Head of caudate nucleus (tissue), 42 donors: ENCODE measurements at regions not wholly inside any gene's neighbourhood (a gene's known extent, or its start where the extent isn't known, plus 50 kb on each side); places are given as distances from the start of the nearest gene placed in this dataset.

Source experiments
- DNase-seq, 42 donors: peaks; one replicate each; pipeline versions ENCODE4 v3.0.0 to v3.0.0-alpha.2; 2020 to 2021; ENCODE audit warnings: mixed read lengths in 7 of 42
- intact Hi-C: fragments of 100-400 bp; cut with DNase I; formaldehyde crosslinking; loops from one replicate; pipeline ENCODE4 v1.15.0; 2022

DNA sequence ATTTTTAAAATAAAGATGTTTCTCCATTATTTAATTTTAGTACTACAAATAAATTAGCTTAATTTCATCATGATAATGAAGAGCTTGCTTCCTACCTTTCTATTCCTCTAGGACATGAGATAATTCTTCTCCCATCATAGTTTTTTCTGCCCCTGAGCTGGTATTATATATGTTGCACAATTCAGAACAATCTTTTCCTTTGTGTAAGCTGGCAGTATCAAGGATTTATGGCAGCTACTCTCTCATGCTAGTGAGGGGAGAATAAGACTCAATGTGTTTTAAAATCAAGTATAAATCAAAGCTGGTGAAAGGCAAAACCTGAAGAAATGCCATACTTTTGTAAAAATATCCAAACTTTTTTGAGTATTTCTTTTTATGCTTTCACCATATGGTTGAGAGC lies 1405.3 kb downstream of the SI start:
- intact Hi-C loops, result no loop called here
- no peak for DNase-seq

DNA sequence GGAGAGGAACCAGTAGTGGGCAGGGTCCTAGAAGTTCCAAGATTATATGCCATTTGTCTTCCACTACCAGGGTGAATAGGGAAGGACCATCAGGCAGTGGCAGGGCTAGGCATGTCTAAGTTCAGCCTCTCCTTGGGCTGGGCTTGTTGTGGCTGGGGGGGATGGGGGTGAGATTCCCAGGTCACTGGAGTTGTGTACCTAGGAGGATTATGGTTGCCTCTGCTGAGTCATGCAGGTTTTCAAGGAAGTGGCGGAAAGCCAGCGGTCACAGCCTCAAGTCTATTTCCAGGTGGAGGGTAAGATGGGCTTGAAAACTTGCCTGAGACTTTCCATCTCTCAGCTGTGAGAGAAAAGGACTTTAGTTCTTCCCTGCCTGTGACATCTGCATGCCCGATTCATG lies 1407.1 kb downstream of the SI start:
- no peak for DNase-seq
- intact Hi-C loops, result no loop called here

GRCh38 chr3:163664466-163664865 lies 1413.8 kb downstream of the SI start:
- DNase-seq, result no peak
- intact Hi-C loops, result no loop called here

GRCh38 chr3:163657088-163657487 lies 1421.2 kb downstream of the SI start:
- DNase-seq, result no peak
- intact Hi-C loops, result no loop called here

- intact Hi-C loops, result no loop called here
- no peak for DNase-seq
Measured at GRCh38 chr3:163655021-163655420, 1423.3 kb downstream of the SI start.

- DNase-seq, result no peak
- intact Hi-C loops, result no loop called here
Measured at GRCh38 chr3:163644172-163644571, 1434.1 kb downstream of the SI start.

DNA sequence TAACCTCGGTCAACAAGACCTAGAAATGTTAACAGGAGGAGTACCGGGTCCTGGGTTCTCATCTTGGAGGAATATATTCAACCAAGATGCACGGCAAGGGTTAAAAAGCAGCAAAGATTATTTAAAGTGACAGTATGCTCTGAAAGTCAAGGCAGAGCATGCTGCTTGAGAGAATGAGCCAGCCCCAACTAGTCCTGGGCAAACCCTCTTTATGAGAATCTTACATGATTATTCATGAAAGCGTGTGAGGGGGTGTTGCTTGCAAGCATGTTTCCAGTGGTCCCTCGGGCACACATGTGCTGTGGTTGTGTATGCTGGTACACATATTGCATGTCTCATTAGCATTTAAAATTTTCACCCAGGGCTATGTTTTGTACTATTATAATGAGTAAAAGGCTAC lies 1445.6 kb downstream of the SI start:
- DNase-seq, result no peak
- intact Hi-C loops, result no loop called here

DNA sequence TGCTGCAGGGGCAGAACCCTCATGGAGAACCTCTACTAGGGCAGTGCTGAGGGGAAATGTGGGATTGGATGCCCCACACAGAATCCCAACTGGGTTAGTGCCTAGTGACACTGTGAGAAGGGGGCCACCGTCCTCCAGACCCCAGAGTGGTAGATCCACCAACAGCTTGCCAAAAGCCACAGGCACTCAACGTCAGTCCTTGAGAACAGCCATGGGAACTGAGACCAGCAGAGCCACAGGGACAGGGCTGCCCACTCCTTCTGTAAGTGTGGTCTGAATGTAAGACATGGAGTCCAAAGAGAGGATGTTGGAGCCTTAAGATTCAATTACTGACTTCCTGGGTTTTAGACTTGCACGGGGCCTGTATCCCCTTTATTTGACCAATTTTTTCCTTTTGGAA lies 1451.5 kb downstream of the SI start:
- intact Hi-C loops, result no loop called here
- DNase-seq, result no peak

DNA sequence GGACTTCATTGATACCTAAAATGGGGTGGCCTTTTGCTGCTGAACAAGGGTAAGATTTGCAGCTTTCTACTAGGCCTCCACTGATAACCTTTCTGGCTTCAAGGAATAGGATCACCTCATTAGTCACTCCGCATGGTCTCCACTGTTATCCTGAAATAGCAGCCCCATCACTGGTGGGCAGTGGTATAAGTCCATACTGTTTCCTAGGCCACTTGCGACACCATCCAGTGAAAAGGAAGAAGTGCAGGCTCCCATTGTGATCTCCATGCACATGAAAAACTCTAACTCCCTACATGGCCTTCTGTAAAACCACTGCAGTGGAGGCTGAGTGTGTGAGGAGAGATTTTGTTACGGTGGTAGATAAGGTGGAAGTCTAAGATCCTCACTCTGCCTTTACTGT lies 1455.9 kb downstream of the SI start:
- no peak for DNase-seq
- intact Hi-C loops, result no loop called here

DNA sequence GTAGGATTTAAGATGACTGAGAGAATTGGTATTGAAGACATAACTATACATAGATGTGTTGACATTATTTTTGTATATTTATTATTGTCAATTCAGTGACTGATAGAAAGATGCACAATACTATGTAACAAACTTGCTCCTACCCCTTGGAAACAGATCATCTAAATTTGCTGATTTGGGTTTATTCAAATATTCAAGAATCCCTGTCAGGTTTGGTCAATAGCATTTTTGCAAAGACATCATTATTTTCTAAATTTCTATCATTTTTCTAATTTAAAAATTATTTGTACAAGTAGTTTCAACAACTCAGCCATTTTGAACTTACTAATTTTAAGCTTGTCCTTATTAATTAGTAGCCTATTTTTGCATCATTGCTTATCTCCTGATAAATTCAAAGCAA lies 1463.4 kb downstream of the SI start:
- no peak for DNase-seq
- intact Hi-C loops, result no loop called here

DNA sequence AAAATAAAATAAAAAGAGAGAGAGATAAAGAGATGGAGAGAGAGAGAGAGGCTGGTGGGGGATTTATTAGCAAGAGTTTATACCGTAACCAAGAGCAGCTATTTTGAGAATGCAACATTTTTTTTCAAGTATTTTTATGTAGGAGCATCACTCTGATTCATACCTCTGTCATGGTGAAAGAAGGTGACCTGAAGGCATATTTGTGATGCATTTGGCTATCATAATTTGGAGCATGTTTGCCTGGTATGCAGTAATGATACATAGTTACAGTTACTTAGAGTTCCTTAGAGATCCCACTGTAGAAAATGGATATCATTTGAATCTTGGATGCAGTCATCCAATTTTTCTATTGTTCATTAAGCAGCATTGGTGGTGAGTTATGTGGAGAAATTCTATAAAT lies 1472.4 kb downstream of the SI start:
- no peak for DNase-seq
- intact Hi-C loops, result no loop called here

GRCh38 chr3:163601426-163601825 lies 1476.9 kb downstream of the SI start:
- DNase-seq, result no peak
- intact Hi-C loops, result no loop called here

DNA sequence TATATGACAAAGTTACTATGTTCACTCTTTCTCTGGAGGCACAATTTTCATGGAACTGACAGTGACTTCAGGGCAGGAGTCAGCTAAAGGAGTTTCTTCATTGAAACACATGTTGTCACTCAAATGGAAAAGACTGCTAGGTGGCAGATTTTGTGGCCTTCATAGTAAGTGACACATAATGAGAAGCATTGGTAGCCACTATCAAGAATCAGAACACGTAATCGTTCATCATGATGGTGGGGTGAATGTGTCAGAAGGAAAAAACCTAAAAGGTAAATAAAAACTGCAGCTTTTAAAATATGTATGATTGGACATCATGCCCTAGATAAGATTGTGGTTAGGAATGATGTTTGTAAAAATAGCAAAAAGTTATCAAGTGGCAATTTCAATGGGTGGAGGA lies 1491.0 kb downstream of the SI start:
- intact Hi-C loops, result no loop called here

GRCh38 chr3:163582967-163583366 lies 1495.3 kb downstream of the SI start:
- intact Hi-C loops, result no loop called here
- no peak for DNase-seq

More for the DNA sequence above, 1491.0 kb downstream of the SI start:
- DNase-seq, result no peak

GRCh38 chr3:163577271-163577670 lies 1501.0 kb downstream of the SI start:
- no peak for DNase-seq
- intact Hi-C loops, result no loop called here

DNA sequence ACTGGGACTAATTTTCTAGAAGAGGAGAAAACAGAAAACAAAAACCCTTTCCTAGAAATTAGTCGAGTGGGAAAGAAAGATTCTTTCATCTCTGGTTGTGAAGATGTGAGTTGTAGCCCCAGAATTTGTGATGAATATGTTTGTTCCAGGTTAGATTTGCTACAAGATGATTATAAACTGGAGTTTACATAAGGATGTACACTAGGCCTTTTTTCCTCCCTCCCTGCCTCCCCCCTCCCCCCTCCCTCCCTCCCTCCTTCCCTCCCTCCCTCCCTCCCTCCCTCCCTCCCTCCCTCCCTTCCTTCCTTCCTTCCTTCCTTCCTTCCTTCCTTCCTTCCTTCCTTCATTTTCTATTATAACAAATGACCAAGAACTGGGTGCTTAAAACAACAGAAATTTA lies 1502.0 kb downstream of the SI start:
- DNase-seq, result no peak
- intact Hi-C loops, result no loop called here

DNA sequence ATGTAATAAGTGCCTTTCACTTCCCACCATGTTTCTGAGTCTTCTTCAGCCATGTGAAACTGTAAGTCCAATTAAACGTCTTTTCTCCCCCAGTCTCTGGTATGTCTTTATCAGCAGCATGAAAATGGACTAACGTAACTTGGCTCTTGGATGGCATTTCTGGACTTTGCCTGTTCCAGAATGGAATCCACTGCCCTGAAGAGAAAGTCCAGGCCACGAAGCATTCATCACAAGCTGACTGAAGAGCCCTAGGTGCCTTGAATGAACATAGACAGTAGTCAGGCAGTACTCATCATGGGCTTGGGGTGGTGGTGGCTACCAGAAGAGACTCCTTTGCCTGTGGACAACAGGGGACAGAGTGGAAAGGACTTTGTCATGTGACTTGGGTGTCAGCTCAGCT lies 1505.0 kb downstream of the SI start:
- DNase-seq, result no peak
- intact Hi-C loops, result no loop called here

GRCh38 chr3:163572856-163573255 lies 1505.4 kb downstream of the SI start:
- intact Hi-C loops, result no loop called here

GRCh38 chr3:163563485-163563884 lies 1514.8 kb downstream of the SI start:
- intact Hi-C loops, result no loop called here
- DNase-seq, result no peak

More at GRCh38 chr3:163572856-163573255, 1505.4 kb downstream of the SI start:
- DNase-seq, result no peak

GRCh38 chr3:163562625-163563024 lies 1515.7 kb downstream of the SI start:
- DNase-seq, result no peak
- intact Hi-C loops, result no loop called here

GRCh38 chr3:163561151-163561550 lies 1517.1 kb downstream of the SI start:
- intact Hi-C loops, result no loop called here
- DNase-seq, result no peak

DNA sequence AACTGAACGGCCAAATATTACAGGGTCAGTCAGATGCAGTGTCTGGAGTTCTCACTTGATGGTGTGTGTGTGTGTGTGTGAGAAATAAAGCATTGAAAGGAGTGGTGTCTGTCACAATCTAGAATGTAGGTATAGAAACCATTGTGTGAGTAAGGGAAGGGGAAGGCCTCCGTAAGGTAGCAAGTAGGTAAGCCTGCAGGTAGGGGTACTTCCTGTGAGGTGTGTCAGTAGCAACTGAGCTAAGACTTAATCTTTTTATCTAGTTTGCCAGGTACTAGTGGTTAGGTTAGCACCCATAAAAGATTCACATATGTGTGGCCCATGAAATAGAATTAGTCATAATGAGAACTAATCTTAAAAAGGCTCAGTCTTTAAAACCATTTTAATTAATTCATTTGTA lies 1517.8 kb downstream of the SI start:
- intact Hi-C loops, result no loop called here
- DNase-seq, result no peak
